Testis (tissue), 2 donors: ENCODE measurements at regions not wholly inside any gene's neighbourhood (a gene's known extent, or its start where the extent isn't known, plus 50 kb on each side); places are given as distances from the start of the nearest gene placed in this dataset.
A peak's percentile ranks its signal among the peaks of the same experiment; 100 is the strongest.

ENCODE experiments used
- DNase-seq: peaks from one replicate; pipeline ENCODE4 v3.0.0-alpha.2; 2019
- H3K27ac ChIP-seq, 2 donors: fragments of 200-600 bp; sonication (generic); one replicate each; pipeline ENCODE4 v1.5.1; 2019
- H3K27me3 ChIP-seq: fragments of 200-600 bp; sonication (generic); one replicate; pipeline ENCODE4 v1.5.1; 2019
- H3K36me3 ChIP-seq: fragments of 200-600 bp; sonication (generic); one replicate; pipeline ENCODE4 v1.5.1; 2017; ENCODE audit warnings: low read depth; ENCODE audit errors: missing control alignments
- H3K4me1 ChIP-seq: fragments of 200-600 bp; sonication (generic); one replicate; pipeline ENCODE4 v1.5.1; 2019
- H3K4me3 ChIP-seq, 2 donors: fragments of 200-600 bp; sonication (generic); one replicate each; pipeline ENCODE4 v1.5.1; 2017 to 2019
- H3K9me3 ChIP-seq: fragments of 200-600 bp; sonication (generic); one replicate; pipeline ENCODE4 v1.5.1; 2017
- POLR2A ChIP-seq: fragments of 450-650 bp; IDR thresholded peaks from one replicate; pipeline ENCODE4 v1.6.1; 2017; ENCODE audit warnings: antibody characterized with exemption, mild to moderate bottlenecking, moderate library complexity
- WGBS, 2 donors: methylation state at CpG; one replicate each; pipeline ENCODE4 v1.1.5; 2018; 5-methylcytosine and 5-hydroxymethylcytosine counted together
- intact Hi-C: fragments of 100-400 bp; cut with DNase I; formaldehyde crosslinking; loops from one replicate; pipeline ENCODE4 v1.15.1; 2023; ENCODE audit warnings: low total_unique reads
- TF ChIP-seq, protein P1 (sequence below), 3 experiments: fragments of 450-650 bp in 2 of 3; fragments of 200-600 bp in 1 of 3; sonication (generic) in 1 of 3; IDR thresholded peaks; one replicate each; pipeline ENCODE4 v1.5.1; 2016 to 2019; ENCODE audit warnings: antibody characterized with exemption in 3 of 3, mild to moderate bottlenecking in 2 of 3, moderate library complexity in 1 of 3

DNA sequence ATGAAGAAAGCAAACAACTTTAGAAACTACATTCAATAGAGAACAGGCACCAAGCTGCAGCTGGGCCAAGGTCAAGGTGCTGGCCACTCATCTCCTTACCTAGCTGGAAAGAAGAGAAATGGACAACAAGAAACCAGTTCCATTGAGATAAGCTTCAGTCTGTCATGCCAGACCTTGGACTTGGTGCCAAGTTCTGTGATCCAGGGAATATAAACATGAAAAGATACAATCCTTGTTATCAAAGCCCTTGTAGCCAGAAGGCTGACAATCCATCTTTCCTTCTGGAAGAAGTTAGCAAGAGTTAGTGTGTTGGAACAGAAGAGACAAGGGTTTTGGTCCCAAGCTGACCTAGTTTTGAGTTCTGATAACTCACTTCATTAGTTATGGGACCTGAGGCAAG, 227.5 kb downstream of the ACTL7B start:
- H3K9me3 ChIP-seq: no peaks in the 10 kb centered on the region
- H3K27ac ChIP-seq: peak overlapping the region in 1 of 2 donors; percentile 30
- H3K27me3 ChIP-seq: no peaks in the 10 kb centered on the region
- no peak for TF ChIP-seq POLR2A
- TF ChIP-seq, protein P1, sequence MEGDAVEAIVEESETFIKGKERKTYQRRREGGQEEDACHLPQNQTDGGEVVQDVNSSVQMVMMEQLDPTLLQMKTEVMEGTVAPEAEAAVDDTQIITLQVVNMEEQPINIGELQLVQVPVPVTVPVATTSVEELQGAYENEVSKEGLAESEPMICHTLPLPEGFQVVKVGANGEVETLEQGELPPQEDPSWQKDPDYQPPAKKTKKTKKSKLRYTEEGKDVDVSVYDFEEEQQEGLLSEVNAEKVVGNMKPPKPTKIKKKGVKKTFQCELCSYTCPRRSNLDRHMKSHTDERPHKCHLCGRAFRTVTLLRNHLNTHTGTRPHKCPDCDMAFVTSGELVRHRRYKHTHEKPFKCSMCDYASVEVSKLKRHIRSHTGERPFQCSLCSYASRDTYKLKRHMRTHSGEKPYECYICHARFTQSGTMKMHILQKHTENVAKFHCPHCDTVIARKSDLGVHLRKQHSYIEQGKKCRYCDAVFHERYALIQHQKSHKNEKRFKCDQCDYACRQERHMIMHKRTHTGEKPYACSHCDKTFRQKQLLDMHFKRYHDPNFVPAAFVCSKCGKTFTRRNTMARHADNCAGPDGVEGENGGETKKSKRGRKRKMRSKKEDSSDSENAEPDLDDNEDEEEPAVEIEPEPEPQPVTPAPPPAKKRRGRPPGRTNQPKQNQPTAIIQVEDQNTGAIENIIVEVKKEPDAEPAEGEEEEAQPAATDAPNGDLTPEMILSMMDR (IDR thresholded peaks at IDR 0.05): no peak
- H3K4me1 ChIP-seq: no peaks in the 10 kb centered on the region
- H3K4me3 ChIP-seq: no peak overlapping the region
- no peaks in the 10 kb centered on the region for H3K36me3 ChIP-seq
- peak; percentile 63 for DNase-seq
- intact Hi-C loops: no loop called here

- intact Hi-C loops: no loop called here
- no peaks in the 10 kb centered on the region for H3K27me3 ChIP-seq
- DNase-seq: peak; percentile 43
- no peak overlapping the region for H3K27ac ChIP-seq
- WGBS, 2 donors: 76 to 85% methylated on average over 19 of the region's 19 CpGs
- peak overlapping the region in 1 of 2 donors; percentile 13 for H3K4me3 ChIP-seq
- H3K36me3 ChIP-seq: no peaks in the 10 kb centered on the region
- H3K4me1 ChIP-seq: no peaks in the 10 kb centered on the region
- TF ChIP-seq, protein P1 (IDR thresholded peaks at IDR 0.05): no peak
- no peaks in the 10 kb centered on the region for H3K9me3 ChIP-seq
Observed at GRCh38 chr9:108626743-108627142, 229.0 kb downstream of the ACTL7B start.

GRCh38 chr9:108621991-108622855, 233.6 kb downstream of the ACTL7B start:
- Histone ChIP-seq H3K27me3 (no peaks in the 10 kb centered on the region), H3K27ac (no peak overlapping the region), H3K9me3 (no peaks in the 10 kb centered on the region), H3K4me3 (no peak overlapping the region), H3K4me1 (no peaks in the 10 kb centered on the region), H3K36me3 (no peaks in the 10 kb centered on the region)
- WGBS, 2 donors: 80 to 81% methylated on average over 3 of the region's 3 CpGs
- intact Hi-C loops: no loop called here
- no peak for DNase-seq
- TF ChIP-seq, protein P1 (IDR thresholded peaks at IDR 0.05): no peak
- TF ChIP-seq POLR2A: no peak

- Histone ChIP-seq H3K4me1 (no peaks in the 10 kb centered on the region), H3K27ac (no peak overlapping the region), H3K27me3 (no peaks in the 10 kb centered on the region), H3K36me3 (no peaks in the 10 kb centered on the region), H3K4me3 (no peak overlapping the region), H3K9me3 (no peaks in the 10 kb centered on the region)
- DNase-seq: no peak
- intact Hi-C loops: no loop called here
- TF ChIP-seq, protein P1 (IDR thresholded peaks at IDR 0.05): no peak
- TF ChIP-seq POLR2A: no peak
- WGBS, 2 donors: 89 to 92% methylated on average over 2 of the region's 2 CpGs
Observed at GRCh38 chr9:108620767-108621166, 235.0 kb downstream of the ACTL7B start.
